ENCODE measurements at regions not wholly inside any gene's neighbourhood (a gene's known extent, or its start where the extent isn't known, plus 50 kb on each side); places are given as distances from the start of the nearest gene placed in this dataset.

DNA sequence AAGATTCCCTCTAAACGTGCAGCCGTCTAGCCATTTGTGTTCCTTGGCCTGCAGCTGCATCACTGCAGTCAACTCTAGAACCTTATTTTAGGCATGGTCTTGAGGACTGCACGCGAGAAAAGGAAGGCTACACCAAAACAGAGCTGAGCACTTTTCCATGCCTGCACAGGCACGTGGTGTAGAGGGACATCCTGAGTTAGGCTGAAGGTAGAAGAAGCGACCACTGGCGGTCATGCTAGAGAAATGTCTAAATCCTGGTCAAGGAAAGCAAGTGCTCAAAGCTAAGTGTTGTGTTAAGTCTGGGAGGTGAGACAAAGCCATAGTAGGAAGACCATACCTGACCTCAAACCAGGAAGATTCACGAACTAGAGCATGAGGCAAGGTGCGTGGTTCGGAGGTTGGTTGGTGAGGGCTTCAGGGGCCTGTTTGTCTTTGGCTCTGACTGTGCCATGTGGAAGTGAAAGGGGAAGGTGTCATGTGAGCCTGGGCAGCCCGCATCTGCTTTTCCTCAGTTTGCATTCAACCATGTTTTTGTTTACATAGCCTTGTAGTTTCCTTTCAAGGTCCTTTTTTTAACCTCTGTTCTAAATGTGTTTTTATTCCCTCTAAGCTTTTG is 203.8 kb downstream of the AASDH start:
- Mint-ChIP-seq H3K27me3 (no peaks in the 10 kb centered on the region), H3K9me3 (no peaks in the 10 kb centered on the region), H3K4me1 (peaks cover 8% of the 10 kb centered on the region), H3K27ac (no peak overlapping the region), H3K36me3 (no peaks in the 10 kb centered on the region), H3K4me3 (no peak overlapping the region)
- DNase-seq, result no peak
- POLR2A ChIA-PET, result no interaction called here
- no peak for ATAC-seq (ENCODE audit: low read depth)

DNA sequence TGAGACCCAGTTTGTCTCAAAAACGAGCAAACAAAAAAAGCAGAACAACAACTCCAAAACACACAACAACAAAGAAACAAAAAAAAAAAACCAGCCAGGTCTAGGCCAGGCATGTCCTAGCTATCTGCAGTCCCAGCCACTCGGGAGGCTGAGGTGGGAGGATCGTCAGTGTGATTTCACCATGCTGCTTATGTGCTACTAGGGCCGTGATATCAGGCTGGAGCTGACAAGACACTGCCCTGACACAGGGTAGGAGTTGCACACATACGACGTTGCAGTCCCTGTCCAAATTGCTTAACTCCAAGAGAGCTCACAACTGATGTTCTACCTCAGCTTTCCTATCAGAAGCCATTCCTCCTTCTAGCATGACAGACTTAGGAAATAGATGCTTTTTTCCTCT is 204.9 kb downstream of the AASDH start:
- no peak for DNase-seq
- Mint-ChIP-seq H3K27ac (no peak overlapping the region), H3K36me3 (no peaks in the 10 kb centered on the region), H3K9me3 (no peaks in the 10 kb centered on the region), H3K27me3 (peaks cover 6% of the 10 kb centered on the region), H3K4me1 (peaks cover 8% of the 10 kb centered on the region), H3K4me3 (no peak overlapping the region)
- ATAC-seq (ENCODE audit: low read depth), result no peak
- POLR2A ChIA-PET, result no interaction called here

- ATAC-seq (ENCODE audit: low read depth) (no peak), DNase-seq (no peak)
- H3K4me3 Mint-ChIP-seq, result no peak overlapping the region
- peaks cover 8% of the 10 kb centered on the region for H3K4me1 Mint-ChIP-seq
- H3K27me3 Mint-ChIP-seq, result peaks cover 6% of the 10 kb centered on the region
- peaks cover 1% of the 10 kb centered on the region for H3K9me3 Mint-ChIP-seq
- POLR2A ChIA-PET, result no interaction called here
- no peaks in the 10 kb centered on the region for H3K36me3 Mint-ChIP-seq
- peak overlapping the region; percentile 37 for H3K27ac Mint-ChIP-seq
Observed at GRCh38 chr4:56181140-56181953, 205.9 kb downstream of the AASDH start.

GRCh38 chr4:56169061-56169460 is 218.2 kb downstream of the AASDH start:
- peaks cover 4% of the 10 kb centered on the region for H3K9me3 Mint-ChIP-seq
- H3K27me3 Mint-ChIP-seq, result peaks cover 8% of the 10 kb centered on the region
- H3K4me3 Mint-ChIP-seq, result no peak overlapping the region
- H3K4me1 Mint-ChIP-seq, result no peaks in the 10 kb centered on the region
- no peak for ATAC-seq (ENCODE audit: low read depth)
- POLR2A ChIA-PET, result no interaction called here
- no peaks in the 10 kb centered on the region for H3K36me3 Mint-ChIP-seq
- DNase-seq, result no peak
- H3K27ac Mint-ChIP-seq, result no peak overlapping the region

DNA sequence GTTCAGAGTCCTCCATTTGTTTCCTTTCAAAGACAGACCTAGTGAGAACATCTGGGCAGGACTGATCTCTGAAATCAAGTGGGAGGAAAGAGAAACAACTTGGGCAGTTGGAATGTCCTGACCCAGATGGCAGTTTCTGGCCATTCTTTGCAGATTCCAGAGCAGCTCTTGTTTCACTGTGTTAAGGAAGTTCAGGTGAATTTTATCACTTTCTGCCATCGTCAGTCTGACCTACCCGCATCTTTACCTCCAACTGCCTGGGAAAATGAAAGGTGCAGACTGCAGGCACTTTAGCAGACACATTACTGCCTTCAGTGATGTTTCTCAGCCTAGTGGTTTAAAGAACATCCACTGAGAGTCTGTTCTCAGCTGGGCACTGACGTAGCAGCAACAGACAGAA is 216.2 kb downstream of the CEP135 start:
- ATAC-seq (ENCODE audit: low read depth), result no peak
- no peak for DNase-seq
- Mint-ChIP-seq H3K27ac (no peak overlapping the region), H3K27me3 (peaks cover 12% of the 10 kb centered on the region), H3K4me3 (no peak overlapping the region), H3K4me1 (no peaks in the 10 kb centered on the region), H3K9me3 (peaks cover 2% of the 10 kb centered on the region), H3K36me3 (no peaks in the 10 kb centered on the region)
- POLR2A ChIA-PET, result no interaction called here

- Mint-ChIP-seq H3K27me3 (peaks cover 5% of the 10 kb centered on the region), H3K27ac (no peak overlapping the region), H3K9me3 (no peaks in the 10 kb centered on the region)
Observed at GRCh38 chr4:56160636-56161035, 211.9 kb downstream of the CEP135 start.

DNA sequence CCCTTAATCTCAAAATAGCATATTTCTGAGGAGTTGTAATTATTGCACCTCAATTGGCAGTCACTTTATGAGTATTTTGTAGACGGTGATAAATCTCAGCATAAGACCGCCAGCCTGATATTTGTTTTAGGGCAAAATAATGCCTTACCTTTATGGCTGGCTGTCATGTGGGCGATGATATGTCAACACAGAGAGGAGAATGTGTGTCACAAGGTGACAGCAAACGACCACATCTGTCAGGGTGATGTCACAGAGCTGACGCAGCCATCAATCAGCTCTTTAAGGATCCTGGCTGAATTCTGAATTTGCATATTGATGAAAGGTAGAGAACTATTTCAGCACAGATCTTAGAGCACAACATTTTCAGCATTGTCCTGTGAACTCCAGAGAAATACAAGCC is 209.7 kb downstream of the CEP135 start:
- Mint-ChIP-seq H3K27ac (no peak overlapping the region), H3K27me3 (peaks cover 5% of the 10 kb centered on the region), H3K4me3 (no peak overlapping the region), H3K36me3 (no peaks in the 10 kb centered on the region), H3K9me3 (no peaks in the 10 kb centered on the region), H3K4me1 (no peaks in the 10 kb centered on the region)
- ATAC-seq (ENCODE audit: low read depth) (no peak), DNase-seq (no peak)
- POLR2A ChIA-PET, result no interaction called here

More at GRCh38 chr4:56160636-56161035, 211.9 kb downstream of the CEP135 start:
- no peaks in the 10 kb centered on the region for H3K4me1 Mint-ChIP-seq
- H3K36me3 Mint-ChIP-seq, result no peaks in the 10 kb centered on the region
- DNase-seq, result no peak
- POLR2A ChIA-PET, result no interaction called here
- ATAC-seq (ENCODE audit: low read depth), result no peak
- H3K4me3 Mint-ChIP-seq, result no peak overlapping the region

- no peaks in the 10 kb centered on the region for H3K9me3 Mint-ChIP-seq
- no peak overlapping the region for H3K4me3 Mint-ChIP-seq
- H3K27ac Mint-ChIP-seq, result no peak overlapping the region
Observed at GRCh38 chr4:56156141-56156540, 207.4 kb downstream of the CEP135 start.

DNA sequence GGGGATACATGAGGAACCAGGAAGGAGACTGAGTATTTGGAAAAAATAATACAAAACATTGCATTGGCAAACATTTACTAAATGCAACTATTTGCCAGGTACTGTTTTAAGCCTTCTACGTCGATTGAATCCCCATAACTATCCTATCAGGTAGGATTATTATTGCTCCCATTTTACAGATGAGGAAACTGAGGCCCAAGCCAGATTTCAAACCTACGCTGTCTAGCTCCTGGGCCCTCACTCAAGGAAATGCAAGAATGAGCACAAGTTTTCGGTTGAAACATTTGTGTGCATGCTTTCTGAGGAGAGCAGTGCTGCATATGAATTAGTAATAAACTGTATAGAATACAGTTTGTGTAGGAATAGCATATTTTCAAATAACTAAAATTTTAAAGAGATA is 206.7 kb downstream of the CEP135 start:
- DNase-seq (no peak), ATAC-seq (ENCODE audit: low read depth) (no peak)
- no peak overlapping the region for H3K4me3 Mint-ChIP-seq
- H3K27me3 Mint-ChIP-seq, result no peaks in the 10 kb centered on the region
- no peaks in the 10 kb centered on the region for H3K4me1 Mint-ChIP-seq
- POLR2A ChIA-PET, result no interaction called here
- H3K9me3 Mint-ChIP-seq, result no peaks in the 10 kb centered on the region
- no peaks in the 10 kb centered on the region for H3K36me3 Mint-ChIP-seq
- H3K27ac Mint-ChIP-seq, result no peak overlapping the region

More at GRCh38 chr4:56156141-56156540, 207.4 kb downstream of the CEP135 start:
- no peaks in the 10 kb centered on the region for H3K27me3 Mint-ChIP-seq
- no peaks in the 10 kb centered on the region for H3K36me3 Mint-ChIP-seq
- ATAC-seq (ENCODE audit: low read depth) (no peak), DNase-seq (no peak)
- POLR2A ChIA-PET, result no interaction called here
- H3K4me1 Mint-ChIP-seq, result no peaks in the 10 kb centered on the region

- no peak for ATAC-seq (ENCODE audit: low read depth)
- Mint-ChIP-seq H3K27me3 (peaks cover 5% of the 10 kb centered on the region), H3K4me3 (no peak overlapping the region), H3K36me3 (no peaks in the 10 kb centered on the region), H3K27ac (no peak overlapping the region), H3K9me3 (no peaks in the 10 kb centered on the region), H3K4me1 (no peaks in the 10 kb centered on the region)
- DNase-seq, result no peak
- POLR2A ChIA-PET, result no interaction called here
Observed at GRCh38 chr4:56149591-56149990, 200.8 kb downstream of the CEP135 start.

DNA sequence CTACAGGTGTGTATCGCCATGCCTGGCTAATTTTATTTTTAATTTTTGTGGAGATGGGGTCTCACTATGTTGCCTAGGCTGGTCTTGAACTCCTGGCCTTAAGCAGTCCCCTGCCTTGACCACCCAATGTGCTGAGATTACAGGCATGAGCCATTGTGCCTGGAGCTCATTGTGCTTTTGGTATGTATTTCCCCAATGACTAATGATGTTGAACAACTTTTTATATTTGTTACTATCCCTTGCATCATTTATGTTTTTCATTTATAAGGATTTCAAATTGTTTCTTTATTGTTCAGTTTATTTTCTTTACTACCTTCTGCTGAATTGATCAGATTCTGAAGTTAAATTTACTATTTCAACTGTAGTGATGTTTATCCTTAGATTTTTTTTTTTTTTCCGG is 199.7 kb downstream of the CEP135 start:
- no peaks in the 10 kb centered on the region for H3K9me3 Mint-ChIP-seq
- no peaks in the 10 kb centered on the region for H3K4me1 Mint-ChIP-seq
- peaks cover 12% of the 10 kb centered on the region for H3K27me3 Mint-ChIP-seq
- H3K4me3 Mint-ChIP-seq, result no peak overlapping the region
- no peak overlapping the region for H3K27ac Mint-ChIP-seq
- POLR2A ChIA-PET, result no interaction called here
- no peaks in the 10 kb centered on the region for H3K36me3 Mint-ChIP-seq
- DNase-seq, result no peak
- no peak for ATAC-seq (ENCODE audit: low read depth)

- no peak overlapping the region for H3K27ac Mint-ChIP-seq
- POLR2A ChIA-PET, result no interaction called here
- no peak overlapping the region for H3K4me3 Mint-ChIP-seq
- ATAC-seq (ENCODE audit: low read depth), result no peak
- no peaks in the 10 kb centered on the region for H3K4me1 Mint-ChIP-seq
- H3K9me3 Mint-ChIP-seq, result no peaks in the 10 kb centered on the region
- H3K27me3 Mint-ChIP-seq, result peaks cover 13% of the 10 kb centered on the region
- no peak for DNase-seq
- no peaks in the 10 kb centered on the region for H3K36me3 Mint-ChIP-seq
Observed at GRCh38 chr4:56147371-56147770, 198.6 kb downstream of the CEP135 start.

DNA sequence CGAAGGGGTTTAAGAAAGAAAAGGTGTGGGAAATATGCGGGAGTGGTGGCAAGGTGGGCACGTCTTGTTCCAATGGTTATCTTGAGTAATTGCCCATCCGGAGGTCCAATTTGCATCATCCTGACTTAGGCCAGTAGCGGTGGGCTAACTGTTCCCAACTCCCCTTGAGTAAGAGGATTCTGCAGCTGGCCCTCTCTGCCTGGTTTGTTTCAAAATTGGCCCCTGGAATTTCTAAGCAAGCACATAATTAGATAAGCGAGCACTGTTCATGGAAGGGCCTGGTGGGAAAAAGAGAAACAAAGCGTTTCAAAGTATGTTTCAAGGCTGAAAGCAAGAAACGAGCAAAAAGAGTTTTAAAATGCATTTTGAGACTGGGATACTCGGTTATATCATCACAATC is 198.2 kb downstream of the CEP135 start:
- H3K9me3 Mint-ChIP-seq, result no peaks in the 10 kb centered on the region
- no peak overlapping the region for H3K27ac Mint-ChIP-seq
- no peak for DNase-seq
- H3K4me1 Mint-ChIP-seq, result no peaks in the 10 kb centered on the region
- H3K36me3 Mint-ChIP-seq, result no peaks in the 10 kb centered on the region
- POLR2A ChIA-PET, result no interaction called here
- no peak for ATAC-seq (ENCODE audit: low read depth)
- H3K27me3 Mint-ChIP-seq, result peaks cover 15% of the 10 kb centered on the region
- no peak overlapping the region for H3K4me3 Mint-ChIP-seq

DNA sequence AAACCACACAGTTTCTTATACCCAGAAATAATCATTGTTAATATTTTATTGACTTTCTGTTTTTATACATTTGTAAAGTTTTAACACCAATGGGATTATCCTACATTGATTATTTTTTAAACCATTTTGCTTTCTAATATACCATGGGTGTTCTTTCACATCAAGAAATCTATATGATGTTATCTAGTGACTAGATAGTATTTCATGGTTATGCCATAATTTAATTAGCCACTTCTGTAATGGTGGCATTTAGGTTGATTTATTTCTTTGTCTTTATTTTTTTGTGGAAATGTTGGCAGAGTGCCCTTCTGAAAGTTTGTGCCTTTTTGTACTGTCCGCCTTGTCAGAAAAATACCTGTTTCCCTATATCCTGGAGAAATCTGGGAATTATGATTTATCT is 193.3 kb downstream of the CEP135 start:
- DNase-seq, result no peak
- H3K4me3 Mint-ChIP-seq, result no peak overlapping the region
- peaks cover 15% of the 10 kb centered on the region for H3K27me3 Mint-ChIP-seq
- H3K27ac Mint-ChIP-seq, result no peak overlapping the region
- H3K9me3 Mint-ChIP-seq, result no peaks in the 10 kb centered on the region
- ATAC-seq (ENCODE audit: low read depth), result no peak
- H3K4me1 Mint-ChIP-seq, result no peaks in the 10 kb centered on the region
- no peaks in the 10 kb centered on the region for H3K36me3 Mint-ChIP-seq
- POLR2A ChIA-PET, result no interaction called here

Measured in activated naive CD8-positive, alpha-beta T cell treated with anti-CD3 and anti-CD28 coated beads, Interleukin-2, amount 10 ng/mL, durations not matched to agents 7 days and 5 days (primary cell).